HepG2 (cell line): ENCODE measurements at regions not wholly inside any gene's neighbourhood (a gene's known extent, or its start where the extent isn't known, plus 50 kb on each side); places are given as distances from the start of the nearest gene placed in this dataset.

ENCODE experiments used
- ATAC-seq: fragments of 200-7000 bp; cut with Tn5 transposase; 3 replicates; pipeline ENCODE4 v1.9.1; 2020; ENCODE audit warnings: mild to moderate bottlenecking, moderate library complexity
- BruUV-seq: library from RNA; stranded (reverse); fragments of 400-500 nt; replicated peaks from 2 replicates; lab custom pipeline; 2021; lab: Mats Ljungman, UMichigan
- CTCF ChIA-PET: fragments of 300-600 bp; formaldehyde crosslinking; extraction: SDS; loops from one replicate; lab custom pipeline; 2021; ENCODE audit warnings: low total read pairs, inconsistent platforms, low intra/inter-chr PET ratio; lab: Yijun Ruan, JAX
- POLR2A ChIA-PET: fragments of 350-600 bp; sonication (Branson Sonifier 250); formaldehyde crosslinking; loops from one replicate; lab custom pipeline; 2020; ENCODE audit warnings: antibody characterized with exemption, inconsistent platforms; lab: Yijun Ruan, JAX
- DNase-seq: peaks from one replicate; pipeline ENCODE4 v3.0.0-alpha.2; 2015; ENCODE audit warnings: low spot score
- FAIRE-seq: peaks from 3 replicates; lab custom pipeline; 2011; peaks lifted over from hg19 to GRCh38; lab: Jason Lieb, UNC
- H2AFZ ChIP-seq: one replicate; pipeline ENCODE4 v1.6.1; 2011; ENCODE audit warnings: low read length, inconsistent platforms
- H3K27ac ChIP-seq: fragments of 300-600 bp; 3 replicates; pipeline ENCODE4 v1.8.0; 2011; ENCODE audit warnings: mixed run types, mild to moderate bottlenecking, mixed read lengths, low read length, inconsistent platforms; ENCODE audit not compliant: insufficient read depth; ENCODE audit errors: extremely low read length
- H3K27me3 ChIP-seq, 2 experiments: fragments of 200-600 bp in 1 of 2; 2 replicates in 1 of 2; 3 replicates in 1 of 2; pipeline versions ENCODE4 v1.6.0 to v1.8.0; 2011; ENCODE audit warnings: low read length in 2 of 2, mild to moderate bottlenecking in 2 of 2, moderate library complexity in 2 of 2, inconsistent platforms in 1 of 2; ENCODE audit not compliant: insufficient read depth in 2 of 2, control insufficient read depth in 1 of 2
- H3K36me3 ChIP-seq, 2 experiments: fragments of 200-600 bp in 1 of 2; replicated peaks in 1 of 2; 2 replicates in 1 of 2; 3 replicates in 1 of 2; pipeline versions ENCODE4 v1.5.1 to v1.8.0; 2011; ENCODE audit warnings: low read length in 2 of 2, inconsistent platforms in 1 of 2; ENCODE audit not compliant: insufficient read depth in 2 of 2, control insufficient read depth in 1 of 2
- H3K4me1 ChIP-seq: 2 replicates; pipeline ENCODE4 v1.5.1; 2012; ENCODE audit warnings: low read length, inconsistent platforms; ENCODE audit not compliant: insufficient read depth
- H3K4me2 ChIP-seq: 2 replicates; pipeline ENCODE4 v1.6.0; 2011; ENCODE audit warnings: low read depth, low read length, inconsistent platforms
- H3K4me3 ChIP-seq, 3 experiments: fragments of 200-600 bp in 1 of 3; sonication (generic), shearing (Covaris generic) in 1 of 3; replicated peaks in 1 of 3; 2 replicates each; pipeline ENCODE4 v1.5.1; 2011 to 2016; ENCODE audit warnings: low read length in 3 of 3, inconsistent platforms in 2 of 3, low read depth in 2 of 3, mild to moderate bottlenecking in 2 of 3, control low read depth in 1 of 3, mixed read lengths in 1 of 3; ENCODE audit not compliant: insufficient read depth in 1 of 3
- H3K79me2 ChIP-seq: one replicate; pipeline ENCODE4 v1.6.1; 2011; ENCODE audit warnings: low read length, inconsistent platforms; ENCODE audit not compliant: insufficient read depth
- H3K9ac ChIP-seq: 2 replicates; pipeline ENCODE4 v1.6.0; 2011; ENCODE audit warnings: mild to moderate bottlenecking, low read depth, low read length, inconsistent platforms; ENCODE audit not compliant: insufficient read depth
- H3K9me3 ChIP-seq: 2 replicates; pipeline ENCODE4 v1.5.1; 2012; ENCODE audit warnings: mild to moderate bottlenecking, low read length
- H4K20me1 ChIP-seq: 2 replicates; pipeline ENCODE4 v1.6.0; 2011; ENCODE audit warnings: inconsistent platforms, mild to moderate bottlenecking, low read length, moderate library complexity; ENCODE audit not compliant: insufficient read depth
- ARNTL ChIP-seq: sonication (generic); formaldehyde crosslinking; IDR thresholded peaks from 2 replicates; pipeline ENCODE4 v1.4.0; 2020; ENCODE audit warnings: mild to moderate bottlenecking, missing genetic modification reagents
- BCL6 ChIP-seq: IDR thresholded peaks from 2 replicates; pipeline ENCODE4 v1.6.1; 2016; ENCODE audit warnings: missing genetic modification reagents, missing compliant biosample characterization
- EHMT2 ChIP-seq: fragments of 200-600 bp; sonication (generic); IDR thresholded peaks from 2 replicates; pipeline ENCODE4 v1.7.0; 2017; ENCODE audit warnings: antibody characterized with exemption, low read depth, low read length, borderline replicate concordance
- HNF4A ChIP-seq: sonication (generic); formaldehyde crosslinking; IDR thresholded peaks from 2 replicates; pipeline ENCODE4 v1.4.0; 2020; ENCODE audit warnings: missing genetic modification reagents
- KLF11 ChIP-seq: IDR thresholded peaks from 2 replicates; pipeline ENCODE4 v1.6.1; 2016; ENCODE audit warnings: missing compliant biosample characterization
- NR1H2 ChIP-seq: sonication (generic); formaldehyde crosslinking; IDR thresholded peaks from 2 replicates; pipeline ENCODE4 v1.8.1; 2022; ENCODE audit warnings: low read depth, missing genetic modification reagents, borderline replicate concordance
- PAF1 ChIP-seq: IDR thresholded peaks from 2 replicates; pipeline ENCODE4 v1.6.1; 2016; ENCODE audit warnings: missing genetic modification reagents, missing compliant biosample characterization
- SAP130 ChIP-seq: IDR thresholded peaks from 2 replicates; pipeline ENCODE4 v1.6.1; 2016; ENCODE audit warnings: low read depth
- TARDBP ChIP-seq: sonication (generic); formaldehyde crosslinking; IDR thresholded peaks from 2 replicates; pipeline ENCODE4 v1.8.0; 2022; ENCODE audit warnings: mild to moderate bottlenecking, missing genetic modification reagents
- TMF1 ChIP-seq: sonication (generic); formaldehyde crosslinking; IDR thresholded peaks from 2 replicates; pipeline ENCODE4 v1.8.1; 2022; ENCODE audit warnings: low read depth, missing genetic modification reagents
- ZMYM2 ChIP-seq: sonication (generic); formaldehyde crosslinking; IDR thresholded peaks from 2 replicates; pipeline ENCODE4 v1.8.0; 2022; ENCODE audit warnings: mild to moderate bottlenecking, missing genetic modification reagents
- ZNF20 ChIP-seq: sonication (generic); formaldehyde crosslinking; IDR thresholded peaks from 2 replicates; pipeline ENCODE4 v1.4.0; 2020; ENCODE audit warnings: mild to moderate bottlenecking, moderate library complexity, missing genetic modification reagents
- ZNF296 ChIP-seq: sonication (generic); formaldehyde crosslinking; conservative IDR thresholded peaks from 2 replicates; pipeline ENCODE4 v1.5.0; 2020; ENCODE audit warnings: mild to moderate bottlenecking, missing genetic modification reagents
- ZNF841 ChIP-seq: sonication (generic); formaldehyde crosslinking; IDR thresholded peaks from 2 replicates; pipeline ENCODE4 v1.8.1; 2023; ENCODE audit warnings: missing genetic modification reagents, borderline replicate concordance
- WGBS: methylation state at CpG from one replicate; pipeline ENCODE4 v1.1.6; 2017; ENCODE audit warnings: low lambda C conversion rate; 5-methylcytosine and 5-hydroxymethylcytosine counted together
- in situ Hi-C: cut with HindIII; loops from 2 replicates; pipeline ENCODE4 v1.10.0; 2017; ENCODE audit warnings: low pct_unique_long_range_greater_than_20kb; ENCODE audit not compliant: extremely low pct_ligation_motif_present
- intact Hi-C: fragments of 100-400 bp; cut with micrococcal nuclease; formaldehyde crosslinking; loops from one replicate; pipeline ENCODE4 v1.10.0; 2022; ENCODE audit not compliant: unreplicated experiment
- TF ChIP-seq, protein P1 (sequence below): IDR thresholded peaks from 2 replicates; pipeline ENCODE4 v1.6.1; 2016; ENCODE audit warnings: missing compliant biosample characterization, missing genetic modification reagents, borderline replicate concordance
- TF ChIP-seq, protein P2 (sequence below): sonication (generic); formaldehyde crosslinking; IDR thresholded peaks from 2 replicates; pipeline ENCODE4 v1.4.0; 2020; ENCODE audit warnings: mild to moderate bottlenecking, missing genetic modification reagents
- TF ChIP-seq, protein P3 (sequence below): sonication (generic); formaldehyde crosslinking; IDR thresholded peaks from 2 replicates; pipeline ENCODE4 v1.5.1; 2020; ENCODE audit warnings: missing genetic modification reagents, mild to moderate bottlenecking, borderline replicate concordance
- TF ChIP-seq, protein P4 (sequence below): sonication (generic); formaldehyde crosslinking; IDR thresholded peaks from 2 replicates; pipeline ENCODE4 v1.8.0; 2022; ENCODE audit warnings: mild to moderate bottlenecking, missing genetic modification reagents, moderate library complexity
- TF ChIP-seq, protein P5 (sequence below): sonication (generic); formaldehyde crosslinking; IDR thresholded peaks from 2 replicates; pipeline ENCODE4 v1.5.1; 2020; ENCODE audit warnings: mild to moderate bottlenecking, missing genetic modification reagents, moderate library complexity
- TF ChIP-seq, protein P6 (sequence below): sonication (generic); formaldehyde crosslinking; IDR thresholded peaks from 2 replicates; pipeline ENCODE4 v1.8.0; 2022; ENCODE audit warnings: mild to moderate bottlenecking, missing genetic modification reagents

DNA sequence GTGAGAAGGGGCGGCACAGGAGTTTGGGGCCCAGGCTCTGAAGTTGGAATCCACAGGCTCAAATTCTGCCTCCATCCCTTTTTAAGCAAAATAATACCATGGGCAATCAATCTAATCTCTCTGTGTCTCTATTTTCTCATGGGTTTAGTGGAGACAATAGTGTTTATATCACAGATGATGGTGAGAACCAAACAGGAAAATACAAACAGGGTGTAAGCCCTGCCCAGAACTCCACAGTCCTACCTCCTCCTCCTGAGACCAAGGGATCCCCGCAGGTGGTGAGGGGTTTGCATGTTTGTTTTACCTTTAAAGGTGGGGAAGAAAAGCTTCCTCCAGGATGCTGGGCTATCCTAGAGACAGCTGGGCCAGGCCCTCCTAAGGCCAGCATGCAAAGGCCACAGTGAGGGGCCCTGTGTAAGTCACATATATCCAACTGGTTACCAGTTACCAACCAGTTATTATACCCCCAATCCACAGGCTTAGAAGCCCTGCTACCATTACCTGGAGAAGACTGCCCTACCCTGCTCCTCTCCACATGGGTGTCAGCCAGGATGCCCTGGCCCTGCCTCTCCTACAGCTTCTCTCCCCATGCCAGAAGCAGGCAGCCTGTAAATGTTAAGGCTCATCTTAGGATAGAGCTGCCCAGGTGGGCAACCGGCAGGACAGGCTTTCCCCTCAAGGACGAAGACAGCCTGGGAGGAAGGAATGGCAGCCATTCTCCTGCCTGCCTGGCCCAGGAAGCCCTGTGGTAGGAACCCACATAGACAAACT, 658.4 kb downstream of the UQCRFS1 start:
- H4K20me1 ChIP-seq: no peaks in the 10 kb centered on the region
- H3K27ac ChIP-seq: no peak overlapping the region
- H3K9ac ChIP-seq: no peak overlapping the region
- no peaks in the 10 kb centered on the region for H3K4me1 ChIP-seq
- intact Hi-C loops: no loop called here
- no peaks in the 10 kb centered on the region for H3K36me3 ChIP-seq
- DNase-seq: no peak
- TF ChIP-seq ZNF20 (CRISPR knock-in tag) (no peak), ZNF296 (CRISPR knock-in tag) (no peak), TMF1 (CRISPR knock-in tag) (no peak), ZNF841 (CRISPR knock-in tag) (no peak), SAP130 (CRISPR knock-in tag) (no peak), NR1H2 (no peak), HNF4A (no peak), BCL6 (CRISPR knock-in tag) (no peak), EHMT2 (no peak), KLF11 (CRISPR knock-in tag) (no peak), ZMYM2 (no peak), PAF1 (CRISPR knock-in tag) (no peak), TARDBP (CRISPR knock-in tag) (no peak), ARNTL (CRISPR knock-in tag) (no peak)
- TF ChIP-seq, protein P1, sequence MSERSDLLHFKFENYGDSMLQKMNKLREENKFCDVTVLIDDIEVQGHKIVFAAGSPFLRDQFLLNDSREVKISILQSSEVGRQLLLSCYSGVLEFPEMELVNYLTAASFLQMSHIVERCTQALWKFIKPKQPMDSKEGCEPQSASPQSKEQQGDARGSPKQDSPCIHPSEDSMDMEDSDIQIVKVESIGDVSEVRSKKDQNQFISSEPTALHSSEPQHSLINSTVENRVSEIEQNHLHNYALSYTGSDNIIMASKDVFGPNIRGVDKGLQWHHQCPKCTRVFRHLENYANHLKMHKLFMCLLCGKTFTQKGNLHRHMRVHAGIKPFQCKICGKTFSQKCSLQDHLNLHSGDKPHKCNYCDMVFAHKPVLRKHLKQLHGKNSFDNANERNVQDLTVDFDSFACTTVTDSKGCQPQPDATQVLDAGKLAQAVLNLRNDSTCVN: no peak
- TF ChIP-seq, protein P2, sequence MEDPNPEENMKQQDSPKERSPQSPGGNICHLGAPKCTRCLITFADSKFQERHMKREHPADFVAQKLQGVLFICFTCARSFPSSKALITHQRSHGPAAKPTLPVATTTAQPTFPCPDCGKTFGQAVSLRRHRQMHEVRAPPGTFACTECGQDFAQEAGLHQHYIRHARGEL (CRISPR knock-in tag): no peak
- TF ChIP-seq, protein P3, sequence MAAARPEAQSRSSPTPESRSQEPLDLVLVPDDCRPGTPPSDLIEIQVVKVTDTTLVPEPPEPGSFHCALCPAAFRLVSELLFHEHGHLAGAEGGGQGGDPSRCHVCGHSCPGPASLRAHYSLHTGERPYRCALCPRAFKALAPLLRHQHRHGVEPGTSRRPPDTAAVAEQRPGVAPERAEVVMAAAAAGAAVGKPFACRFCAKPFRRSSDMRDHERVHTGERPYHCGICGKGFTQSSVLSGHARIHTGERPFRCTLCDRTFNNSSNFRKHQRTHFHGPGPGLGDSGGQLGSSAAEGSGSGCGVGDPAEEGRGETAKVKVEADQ (CRISPR knock-in tag): no peak
- TF ChIP-seq, protein P4, sequence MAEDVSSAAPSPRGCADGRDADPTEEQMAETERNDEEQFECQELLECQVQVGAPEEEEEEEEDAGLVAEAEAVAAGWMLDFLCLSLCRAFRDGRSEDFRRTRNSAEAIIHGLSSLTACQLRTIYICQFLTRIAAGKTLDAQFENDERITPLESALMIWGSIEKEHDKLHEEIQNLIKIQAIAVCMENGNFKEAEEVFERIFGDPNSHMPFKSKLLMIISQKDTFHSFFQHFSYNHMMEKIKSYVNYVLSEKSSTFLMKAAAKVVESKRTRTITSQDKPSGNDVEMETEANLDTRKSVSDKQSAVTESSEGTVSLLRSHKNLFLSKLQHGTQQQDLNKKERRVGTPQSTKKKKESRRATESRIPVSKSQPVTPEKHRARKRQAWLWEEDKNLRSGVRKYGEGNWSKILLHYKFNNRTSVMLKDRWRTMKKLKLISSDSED (CRISPR knock-in tag): no peak
- TF ChIP-seq, protein P5, sequence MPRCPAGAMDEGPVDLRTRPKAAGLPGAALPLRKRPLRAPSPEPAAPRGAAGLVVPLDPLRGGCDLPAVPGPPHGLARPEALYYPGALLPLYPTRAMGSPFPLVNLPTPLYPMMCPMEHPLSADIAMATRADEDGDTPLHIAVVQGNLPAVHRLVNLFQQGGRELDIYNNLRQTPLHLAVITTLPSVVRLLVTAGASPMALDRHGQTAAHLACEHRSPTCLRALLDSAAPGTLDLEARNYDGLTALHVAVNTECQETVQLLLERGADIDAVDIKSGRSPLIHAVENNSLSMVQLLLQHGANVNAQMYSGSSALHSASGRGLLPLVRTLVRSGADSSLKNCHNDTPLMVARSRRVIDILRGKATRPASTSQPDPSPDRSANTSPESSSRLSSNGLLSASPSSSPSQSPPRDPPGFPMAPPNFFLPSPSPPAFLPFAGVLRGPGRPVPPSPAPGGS (CRISPR knock-in tag): no peak
- TF ChIP-seq, protein P6, sequence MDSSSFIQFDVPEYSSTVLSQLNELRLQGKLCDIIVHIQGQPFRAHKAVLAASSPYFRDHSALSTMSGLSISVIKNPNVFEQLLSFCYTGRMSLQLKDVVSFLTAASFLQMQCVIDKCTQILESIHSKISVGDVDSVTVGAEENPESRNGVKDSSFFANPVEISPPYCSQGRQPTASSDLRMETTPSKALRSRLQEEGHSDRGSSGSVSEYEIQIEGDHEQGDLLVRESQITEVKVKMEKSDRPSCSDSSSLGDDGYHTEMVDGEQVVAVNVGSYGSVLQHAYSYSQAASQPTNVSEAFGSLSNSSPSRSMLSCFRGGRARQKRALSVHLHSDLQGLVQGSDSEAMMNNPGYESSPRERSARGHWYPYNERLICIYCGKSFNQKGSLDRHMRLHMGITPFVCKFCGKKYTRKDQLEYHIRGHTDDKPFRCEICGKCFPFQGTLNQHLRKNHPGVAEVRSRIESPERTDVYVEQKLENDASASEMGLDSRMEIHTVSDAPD: no peak
- in situ Hi-C loops: no loop called here
- no peaks in the 10 kb centered on the region for H3K79me2 ChIP-seq
- H3K4me3 ChIP-seq: no peak overlapping the region
- ATAC-seq: no peak
- peaks cover 91% of the 10 kb centered on the region for H3K9me3 ChIP-seq
- BruUV-seq: no TSS peak
- no peak for FAIRE-seq
- no peak overlapping the region for H3K4me2 ChIP-seq
- no peaks in the 10 kb centered on the region for H3K27me3 ChIP-seq
- 25% methylated on average over 2 of the region's 4 CpGs for WGBS
- ChIA-PET CTCF (no interaction called here), POLR2A (no interaction called here)
- no peak overlapping the region for H2AFZ ChIP-seq
